Astrocyte (in vitro differentiated cells and primary cell): ENCODE measurements at regions not wholly inside any gene's neighbourhood (a gene's known extent, or its start where the extent isn't known, plus 50 kb on each side); places are given as distances from the start of the nearest gene placed in this dataset.

Source experiments
- DNase-seq: peaks from one replicate; pipeline ENCODE4 v3.0.0-alpha.2; 2010; ENCODE audit warnings: low read depth
- FAIRE-seq: peaks from 2 replicates; lab custom pipeline; 2011; peaks lifted over from hg19 to GRCh38; lab: Jason Lieb, UNC
- H2AFZ ChIP-seq: 2 replicates; pipeline ENCODE4 v1.6.0; 2012; ENCODE audit warnings: low read depth, low read length, inconsistent platforms
- H3K27ac ChIP-seq: 2 replicates; pipeline ENCODE4 v1.5.1; 2011; ENCODE audit warnings: low read depth, low read length, inconsistent platforms
- H3K27me3 ChIP-seq: 2 replicates; pipeline ENCODE4 v1.6.0; 2011; ENCODE audit warnings: low read length, inconsistent platforms; ENCODE audit not compliant: insufficient read depth
- H3K36me3 ChIP-seq: 2 replicates; pipeline ENCODE4 v1.5.1; 2011; ENCODE audit warnings: low read length, inconsistent platforms; ENCODE audit not compliant: insufficient read depth
- H3K4me1 ChIP-seq: 2 replicates; pipeline ENCODE4 v1.5.1; 2011; ENCODE audit warnings: low read length, inconsistent platforms; ENCODE audit not compliant: insufficient read depth
- H3K4me2 ChIP-seq: 2 replicates; pipeline ENCODE4 v1.6.0; 2012; ENCODE audit warnings: low read length, inconsistent platforms
- H3K4me3 ChIP-seq: 2 replicates; pipeline ENCODE4 v1.5.1; 2011; ENCODE audit warnings: low read depth, mild to moderate bottlenecking, low read length, inconsistent platforms; ENCODE audit not compliant: insufficient read depth
- H3K79me2 ChIP-seq: 2 replicates; pipeline ENCODE4 v1.6.0; 2012; ENCODE audit warnings: mild to moderate bottlenecking, low read length, inconsistent platforms; ENCODE audit not compliant: insufficient read depth
- H3K9ac ChIP-seq: 2 replicates; pipeline ENCODE4 v1.6.0; 2012; ENCODE audit warnings: mild to moderate bottlenecking, low read length, inconsistent platforms
- H3K9me3 ChIP-seq: 2 replicates; pipeline ENCODE4 v1.5.1; 2012; ENCODE audit warnings: low read depth, mild to moderate bottlenecking, low read length, inconsistent platforms; ENCODE audit not compliant: insufficient read depth
- H4K20me1 ChIP-seq: 2 replicates; pipeline ENCODE4 v1.6.0; 2012; ENCODE audit warnings: low read length, inconsistent platforms; ENCODE audit not compliant: insufficient read depth
- H3K27ac Mint-ChIP-seq: one replicate; pipeline ENCODE4 v1.8.0; 2021; ENCODE audit warnings: mild to moderate bottlenecking, mixed read lengths; ENCODE audit not compliant: unreplicated experiment
- H3K27me3 Mint-ChIP-seq: one replicate; pipeline ENCODE4 v1.8.0; 2021; ENCODE audit warnings: low read depth, mixed read lengths; ENCODE audit not compliant: unreplicated experiment
- H3K36me3 Mint-ChIP-seq: one replicate; pipeline ENCODE4 v1.8.0; 2021; ENCODE audit warnings: low read depth, mixed read lengths; ENCODE audit not compliant: unreplicated experiment
- H3K4me1 Mint-ChIP-seq: one replicate; pipeline ENCODE4 v1.8.0; 2021; ENCODE audit warnings: low read depth, mixed read lengths; ENCODE audit not compliant: unreplicated experiment
- H3K4me3 Mint-ChIP-seq: one replicate; pipeline ENCODE4 v1.8.0; 2021; ENCODE audit warnings: mild to moderate bottlenecking, moderate library complexity, mixed read lengths; ENCODE audit not compliant: unreplicated experiment
- H3K9me3 Mint-ChIP-seq: one replicate; pipeline ENCODE4 v1.8.0; 2021; ENCODE audit warnings: mild to moderate bottlenecking, mixed read lengths; ENCODE audit not compliant: unreplicated experiment
- EZH2 ChIP-seq: IDR thresholded peaks from 2 replicates; pipeline ENCODE4 v1.6.1; 2012; ENCODE audit warnings: mild to moderate bottlenecking, low read length, inconsistent platforms; ENCODE audit not compliant: insufficient read depth
- TF ChIP-seq, protein P1 (sequence below): IDR thresholded peaks from 2 replicates; pipeline ENCODE4 v1.5.1; 2011; ENCODE audit warnings: low read depth, mild to moderate bottlenecking, inconsistent platforms, low read length, moderate library complexity; ENCODE audit not compliant: insufficient read depth

DNA sequence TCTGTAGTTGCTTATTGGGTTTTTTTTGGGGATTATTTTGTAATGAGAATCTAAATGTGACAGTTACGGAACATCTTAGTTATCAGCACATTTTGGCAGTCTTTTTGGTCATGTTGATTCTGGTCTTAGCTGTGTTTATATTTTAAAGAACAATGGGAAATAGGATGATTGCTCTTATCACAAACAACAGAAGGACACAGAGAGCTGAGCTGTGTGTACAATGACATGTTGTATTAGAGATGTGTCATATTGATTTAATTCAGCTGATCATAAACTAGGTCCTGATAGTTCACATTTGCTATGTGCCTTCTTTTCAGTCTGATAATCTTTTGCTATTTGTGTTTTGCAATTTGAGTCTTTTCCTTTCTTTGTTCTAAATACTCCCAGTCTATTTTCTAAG lies 781.7 kb downstream of the TRHDE start:
- Mint-ChIP-seq H3K4me3 (no peak overlapping the region), H3K27ac (no peak overlapping the region), H3K27me3 (no peaks in the 10 kb centered on the region), H3K9me3 (no peaks in the 10 kb centered on the region), H3K36me3 (no peaks in the 10 kb centered on the region), H3K4me1 (no peaks in the 10 kb centered on the region)
- no peak overlapping the region for H3K4me3 ChIP-seq
- DNase-seq = no peak
- H3K27ac ChIP-seq = no peak overlapping the region
- no peak overlapping the region for H2AFZ ChIP-seq
- H3K4me1 ChIP-seq = no peaks in the 10 kb centered on the region
- no peaks in the 10 kb centered on the region for H3K79me2 ChIP-seq
- no peaks in the 10 kb centered on the region for H3K36me3 ChIP-seq
- no peaks in the 10 kb centered on the region for H4K20me1 ChIP-seq
- peaks cover 8% of the 10 kb centered on the region for H3K9me3 ChIP-seq
- no peak for FAIRE-seq
- no peak overlapping the region for H3K9ac ChIP-seq
- H3K4me2 ChIP-seq = no peak overlapping the region
- TF ChIP-seq, protein P1, sequence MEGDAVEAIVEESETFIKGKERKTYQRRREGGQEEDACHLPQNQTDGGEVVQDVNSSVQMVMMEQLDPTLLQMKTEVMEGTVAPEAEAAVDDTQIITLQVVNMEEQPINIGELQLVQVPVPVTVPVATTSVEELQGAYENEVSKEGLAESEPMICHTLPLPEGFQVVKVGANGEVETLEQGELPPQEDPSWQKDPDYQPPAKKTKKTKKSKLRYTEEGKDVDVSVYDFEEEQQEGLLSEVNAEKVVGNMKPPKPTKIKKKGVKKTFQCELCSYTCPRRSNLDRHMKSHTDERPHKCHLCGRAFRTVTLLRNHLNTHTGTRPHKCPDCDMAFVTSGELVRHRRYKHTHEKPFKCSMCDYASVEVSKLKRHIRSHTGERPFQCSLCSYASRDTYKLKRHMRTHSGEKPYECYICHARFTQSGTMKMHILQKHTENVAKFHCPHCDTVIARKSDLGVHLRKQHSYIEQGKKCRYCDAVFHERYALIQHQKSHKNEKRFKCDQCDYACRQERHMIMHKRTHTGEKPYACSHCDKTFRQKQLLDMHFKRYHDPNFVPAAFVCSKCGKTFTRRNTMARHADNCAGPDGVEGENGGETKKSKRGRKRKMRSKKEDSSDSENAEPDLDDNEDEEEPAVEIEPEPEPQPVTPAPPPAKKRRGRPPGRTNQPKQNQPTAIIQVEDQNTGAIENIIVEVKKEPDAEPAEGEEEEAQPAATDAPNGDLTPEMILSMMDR = no peak
- no peak for TF ChIP-seq EZH2
- no peaks in the 10 kb centered on the region for H3K27me3 ChIP-seq

DNA sequence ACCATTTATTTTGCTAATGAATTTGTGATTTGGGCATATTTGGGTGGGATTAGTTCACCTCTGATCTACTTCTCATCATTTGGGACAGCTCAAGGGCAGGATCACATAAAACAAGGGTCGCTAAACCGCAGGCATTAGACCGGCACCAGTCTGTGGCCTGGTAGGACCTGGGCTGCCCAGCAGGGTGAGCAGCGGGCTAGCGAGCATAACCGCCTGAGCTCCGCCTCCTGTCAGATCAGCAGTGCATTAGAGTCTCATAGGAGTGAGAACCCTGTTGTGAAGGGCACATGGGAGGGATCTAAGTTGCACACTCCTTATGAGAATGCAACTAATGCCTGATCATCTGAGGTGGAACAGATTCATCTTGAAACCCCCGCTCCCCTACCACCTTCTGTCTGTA lies 785.3 kb downstream of the TRHDE start:
- Histone ChIP-seq H3K9me3 (peaks cover 8% of the 10 kb centered on the region), H2AFZ (no peak overlapping the region), H4K20me1 (no peaks in the 10 kb centered on the region), H3K4me2 (no peak overlapping the region), H3K27me3 (no peaks in the 10 kb centered on the region), H3K36me3 (no peaks in the 10 kb centered on the region), H3K27ac (no peak overlapping the region), H3K4me3 (no peak overlapping the region), H3K9ac (no peak overlapping the region), H3K4me1 (no peaks in the 10 kb centered on the region), H3K79me2 (no peaks in the 10 kb centered on the region)
- no peaks in the 10 kb centered on the region for H3K27me3 Mint-ChIP-seq
- no peak for TF ChIP-seq EZH2
- TF ChIP-seq, protein P1 = no peak
- no peaks in the 10 kb centered on the region for H3K4me1 Mint-ChIP-seq
- H3K9me3 Mint-ChIP-seq = no peaks in the 10 kb centered on the region
- H3K4me3 Mint-ChIP-seq = no peak overlapping the region
- H3K27ac Mint-ChIP-seq = no peak overlapping the region
- FAIRE-seq (no peak), DNase-seq (no peak)
- no peaks in the 10 kb centered on the region for H3K36me3 Mint-ChIP-seq

DNA sequence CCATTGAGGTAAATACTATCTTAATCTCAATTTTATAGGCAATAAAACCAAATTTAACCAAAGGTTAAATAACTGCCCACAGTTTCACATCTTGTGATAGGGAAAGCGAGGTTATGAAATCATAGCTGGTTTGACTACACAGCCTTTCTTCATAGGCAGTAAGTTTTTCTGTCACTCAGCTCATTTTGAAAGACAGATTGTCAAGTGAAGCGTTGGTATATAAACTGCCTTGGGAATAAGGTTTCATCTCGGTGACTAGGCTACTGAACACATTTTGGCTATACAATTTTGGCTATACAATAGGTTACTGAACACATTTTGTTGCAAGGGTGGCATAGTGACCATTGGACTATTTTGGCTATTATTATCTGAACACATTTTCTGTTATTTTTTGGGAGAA lies 793.7 kb downstream of the TRHDE start:
- H3K4me3 Mint-ChIP-seq = no peak overlapping the region
- H3K36me3 Mint-ChIP-seq = no peaks in the 10 kb centered on the region
- no peak overlapping the region for H3K27ac Mint-ChIP-seq
- H2AFZ ChIP-seq = no peak overlapping the region
- no peak for DNase-seq
- no peaks in the 10 kb centered on the region for H3K4me1 ChIP-seq
- H3K4me1 Mint-ChIP-seq = no peaks in the 10 kb centered on the region
- H3K27me3 Mint-ChIP-seq = no peaks in the 10 kb centered on the region
- H4K20me1 ChIP-seq = no peaks in the 10 kb centered on the region
- no peak for FAIRE-seq
- H3K9me3 ChIP-seq = peaks cover 7% of the 10 kb centered on the region
- no peak overlapping the region for H3K9ac ChIP-seq
- no peaks in the 10 kb centered on the region for H3K9me3 Mint-ChIP-seq
- H3K36me3 ChIP-seq = no peaks in the 10 kb centered on the region
- no peak overlapping the region for H3K4me2 ChIP-seq
- TF ChIP-seq, protein P1 = no peak
- no peak for TF ChIP-seq EZH2
- no peaks in the 10 kb centered on the region for H3K27me3 ChIP-seq
- H3K4me3 ChIP-seq = no peak overlapping the region
- no peaks in the 10 kb centered on the region for H3K79me2 ChIP-seq
- no peak overlapping the region for H3K27ac ChIP-seq
